ENCODE measurements at regions not wholly inside any gene's neighbourhood (a gene's known extent, or its start where the extent isn't known, plus 50 kb on each side); places are given as distances from the start of the nearest gene placed in this dataset.

- Histone ChIP-seq H3K27ac (ENCODE audit: low read depth in 2 of 2, low read length in 1 of 2) (no peak overlapping the region), H3K36me3 (replicated peaks in 1 of 2; ENCODE audit: control insufficient read depth in 1 of 2, insufficient read depth in 2 of 2, low read length in 1 of 2) (no peaks in the 10 kb centered on the region), H3K27me3 (ENCODE audit: insufficient read depth) (no peaks in the 10 kb centered on the region), H3K4me2 (no peak overlapping the region), H3K9ac (no peak overlapping the region), H2AFZ (ENCODE audit: low read depth) (no peak overlapping the region), H3K4me3 (ENCODE audit: low read depth in 2 of 2, low read length in 1 of 2) (no peak overlapping the region), H3F3A (replicated peaks; ENCODE audit: insufficient read depth) (no peaks in the 10 kb centered on the region), H3K9me3 (no peaks in the 10 kb centered on the region), H3K79me2 (ENCODE audit: insufficient read depth) (no peaks in the 10 kb centered on the region), H3K9me2 (no peaks in the 10 kb centered on the region), H3K4me1 (ENCODE audit: control insufficient read depth in 1 of 2, insufficient read depth in 2 of 2, low read depth in 1 of 2, low read length in 1 of 2) (no peaks in the 10 kb centered on the region), H4K20me1 (ENCODE audit: insufficient read depth) (no peaks in the 10 kb centered on the region)
- CTCF ChIA-PET: interaction anchor here (1.0 to 1.6 kb wide), 2 partner anchors 11 to 16 kb away, joined by 3 to 4 read pairs; no protein-coding TSS in a partner anchor
- WGBS (ENCODE audit: low lambda C conversion rate): 18% methylated on average over 5 of the region's 5 CpGs
- POLR2A ChIA-PET: no interaction called here
- TF ChIP-seq, protein P1, sequence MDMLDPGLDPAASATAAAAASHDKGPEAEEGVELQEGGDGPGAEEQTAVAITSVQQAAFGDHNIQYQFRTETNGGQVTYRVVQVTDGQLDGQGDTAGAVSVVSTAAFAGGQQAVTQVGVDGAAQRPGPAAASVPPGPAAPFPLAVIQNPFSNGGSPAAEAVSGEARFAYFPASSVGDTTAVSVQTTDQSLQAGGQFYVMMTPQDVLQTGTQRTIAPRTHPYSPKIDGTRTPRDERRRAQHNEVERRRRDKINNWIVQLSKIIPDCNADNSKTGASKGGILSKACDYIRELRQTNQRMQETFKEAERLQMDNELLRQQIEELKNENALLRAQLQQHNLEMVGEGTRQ (IDR thresholded peaks at IDR 0.05; ENCODE audit: borderline replicate concordance, low read depth, low read length): no peak
- TF ChIP-seq TAF1 (IDR thresholded peaks at IDR 0.05; ENCODE audit: borderline replicate concordance, low read depth, low read length) (no peak), GATA2 (CRISPR knock-in tag; IDR thresholded peaks at IDR 0.05) (no peak), RFX5 (IDR thresholded peaks at IDR 0.05; ENCODE audit: low read length) (no peak), FOXM1 (IDR thresholded peaks at IDR 0.05; ENCODE audit: low read depth) (no peak), FOSL2 (IDR thresholded peaks at IDR 0.05; ENCODE audit: borderline replicate concordance, low read depth) (no peak), MXI1 (IDR thresholded peaks at IDR 0.05; ENCODE audit: low read depth, low read length) (no peak), SMC3 (IDR thresholded peaks at IDR 0.05; ENCODE audit: low read depth, low read length) (no peak), RXRA (IDR thresholded peaks at IDR 0.05; ENCODE audit: borderline replicate concordance, low read depth) (no peak), RAD21 (IDR thresholded peaks at IDR 0.05; ENCODE audit: low read length) (no peak), USF1 (IDR thresholded peaks at IDR 0.05; ENCODE audit: borderline replicate concordance, low read depth) (no peak), POLR2AphosphoS5 (IDR thresholded peaks at IDR 0.05; ENCODE audit: low read depth, low read length) (no peak)
- TF ChIP-seq, protein P2, sequence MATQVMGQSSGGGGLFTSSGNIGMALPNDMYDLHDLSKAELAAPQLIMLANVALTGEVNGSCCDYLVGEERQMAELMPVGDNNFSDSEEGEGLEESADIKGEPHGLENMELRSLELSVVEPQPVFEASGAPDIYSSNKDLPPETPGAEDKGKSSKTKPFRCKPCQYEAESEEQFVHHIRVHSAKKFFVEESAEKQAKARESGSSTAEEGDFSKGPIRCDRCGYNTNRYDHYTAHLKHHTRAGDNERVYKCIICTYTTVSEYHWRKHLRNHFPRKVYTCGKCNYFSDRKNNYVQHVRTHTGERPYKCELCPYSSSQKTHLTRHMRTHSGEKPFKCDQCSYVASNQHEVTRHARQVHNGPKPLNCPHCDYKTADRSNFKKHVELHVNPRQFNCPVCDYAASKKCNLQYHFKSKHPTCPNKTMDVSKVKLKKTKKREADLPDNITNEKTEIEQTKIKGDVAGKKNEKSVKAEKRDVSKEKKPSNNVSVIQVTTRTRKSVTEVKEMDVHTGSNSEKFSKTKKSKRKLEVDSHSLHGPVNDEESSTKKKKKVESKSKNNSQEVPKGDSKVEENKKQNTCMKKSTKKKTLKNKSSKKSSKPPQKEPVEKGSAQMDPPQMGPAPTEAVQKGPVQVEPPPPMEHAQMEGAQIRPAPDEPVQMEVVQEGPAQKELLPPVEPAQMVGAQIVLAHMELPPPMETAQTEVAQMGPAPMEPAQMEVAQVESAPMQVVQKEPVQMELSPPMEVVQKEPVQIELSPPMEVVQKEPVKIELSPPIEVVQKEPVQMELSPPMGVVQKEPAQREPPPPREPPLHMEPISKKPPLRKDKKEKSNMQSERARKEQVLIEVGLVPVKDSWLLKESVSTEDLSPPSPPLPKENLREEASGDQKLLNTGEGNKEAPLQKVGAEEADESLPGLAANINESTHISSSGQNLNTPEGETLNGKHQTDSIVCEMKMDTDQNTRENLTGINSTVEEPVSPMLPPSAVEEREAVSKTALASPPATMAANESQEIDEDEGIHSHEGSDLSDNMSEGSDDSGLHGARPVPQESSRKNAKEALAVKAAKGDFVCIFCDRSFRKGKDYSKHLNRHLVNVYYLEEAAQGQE (IDR thresholded peaks at IDR 0.05; ENCODE audit: low read depth, low read length): no peak
- TF ChIP-seq, protein P3, sequence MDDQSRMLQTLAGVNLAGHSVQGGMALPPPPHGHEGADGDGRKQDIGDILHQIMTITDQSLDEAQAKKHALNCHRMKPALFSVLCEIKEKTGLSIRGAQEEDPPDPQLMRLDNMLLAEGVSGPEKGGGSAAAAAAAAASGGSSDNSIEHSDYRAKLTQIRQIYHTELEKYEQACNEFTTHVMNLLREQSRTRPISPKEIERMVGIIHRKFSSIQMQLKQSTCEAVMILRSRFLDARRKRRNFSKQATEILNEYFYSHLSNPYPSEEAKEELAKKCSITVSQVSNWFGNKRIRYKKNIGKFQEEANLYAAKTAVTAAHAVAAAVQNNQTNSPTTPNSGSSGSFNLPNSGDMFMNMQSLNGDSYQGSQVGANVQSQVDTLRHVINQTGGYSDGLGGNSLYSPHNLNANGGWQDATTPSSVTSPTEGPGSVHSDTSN (IDR thresholded peaks at IDR 0.05): no peak
- DNase-seq: no peak
These were observed 91.7 kb upstream of the IVNS1ABP start for GRCh38 chr1:185408700-185409270.
